ENCODE measurements at regions not wholly inside any gene's neighbourhood (a gene's known extent, or its start where the extent isn't known, plus 50 kb on each side); places are given as distances from the start of the nearest gene placed in this dataset.

- TF ChIP-seq, protein P1, sequence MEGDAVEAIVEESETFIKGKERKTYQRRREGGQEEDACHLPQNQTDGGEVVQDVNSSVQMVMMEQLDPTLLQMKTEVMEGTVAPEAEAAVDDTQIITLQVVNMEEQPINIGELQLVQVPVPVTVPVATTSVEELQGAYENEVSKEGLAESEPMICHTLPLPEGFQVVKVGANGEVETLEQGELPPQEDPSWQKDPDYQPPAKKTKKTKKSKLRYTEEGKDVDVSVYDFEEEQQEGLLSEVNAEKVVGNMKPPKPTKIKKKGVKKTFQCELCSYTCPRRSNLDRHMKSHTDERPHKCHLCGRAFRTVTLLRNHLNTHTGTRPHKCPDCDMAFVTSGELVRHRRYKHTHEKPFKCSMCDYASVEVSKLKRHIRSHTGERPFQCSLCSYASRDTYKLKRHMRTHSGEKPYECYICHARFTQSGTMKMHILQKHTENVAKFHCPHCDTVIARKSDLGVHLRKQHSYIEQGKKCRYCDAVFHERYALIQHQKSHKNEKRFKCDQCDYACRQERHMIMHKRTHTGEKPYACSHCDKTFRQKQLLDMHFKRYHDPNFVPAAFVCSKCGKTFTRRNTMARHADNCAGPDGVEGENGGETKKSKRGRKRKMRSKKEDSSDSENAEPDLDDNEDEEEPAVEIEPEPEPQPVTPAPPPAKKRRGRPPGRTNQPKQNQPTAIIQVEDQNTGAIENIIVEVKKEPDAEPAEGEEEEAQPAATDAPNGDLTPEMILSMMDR (IDR thresholded peaks at IDR 0.05), result no peak
- no peak for TF ChIP-seq EZH2 (IDR thresholded peaks at IDR 0.05; ENCODE audit: borderline replicate concordance, insufficient read depth, low read depth, low read length, poor library complexity, severe bottlenecking)
Observed at GRCh38 chr20:40945754-40946450, 82.7 kb upstream of the TOP1 start.

Data from B cell (primary cell).